ENCODE measurements at regions not wholly inside any gene's neighbourhood (a gene's known extent, or its start where the extent isn't known, plus 50 kb on each side); places are given as distances from the start of the nearest gene placed in this dataset.

- intact Hi-C loops (cut with DNase I, micrococcal nuclease): no loop called here
- no peak overlapping the region for H3K4me3 ChIP-seq
- no peak for DNase-seq
These were observed 66.1 kb upstream of the STK32A start for GRCh38 chr5:147168578-147169327.

GRCh38 chr5:147169399-147169798 lies 65.4 kb upstream of the STK32A start:
- Histone ChIP-seq H3K36me3 (ENCODE audit: low read depth) (no peaks in the 10 kb centered on the region), H3K4me1 (ENCODE audit: low read depth) (no peaks in the 10 kb centered on the region), H3K9me3 (no peaks in the 10 kb centered on the region), H3K4me3 (no peak overlapping the region)
- DNase-seq: no peak
- ATAC-seq: peak; percentile 48
- intact Hi-C loops (cut with DNase I, micrococcal nuclease): no loop called here
- TF ChIP-seq CTCF (IDR thresholded peaks at IDR 0.05): no peak

More at GRCh38 chr5:147168578-147169327, 66.1 kb upstream of the STK32A start:
- no peak for TF ChIP-seq CTCF (IDR thresholded peaks at IDR 0.05)
- H3K4me1 ChIP-seq (ENCODE audit: low read depth): no peaks in the 10 kb centered on the region
- H3K36me3 ChIP-seq (ENCODE audit: low read depth): no peaks in the 10 kb centered on the region
- no peaks in the 10 kb centered on the region for H3K9me3 ChIP-seq
- peak; percentile 15 for ATAC-seq

- no peak for ATAC-seq
- no peak overlapping the region for H3K4me3 ChIP-seq
- H3K36me3 ChIP-seq (ENCODE audit: low read depth): no peaks in the 10 kb centered on the region
- intact Hi-C loops (cut with DNase I, micrococcal nuclease): no loop called here
- DNase-seq: no peak
- H3K9me3 ChIP-seq: no peaks in the 10 kb centered on the region
- no peak for TF ChIP-seq CTCF (IDR thresholded peaks at IDR 0.05)
- H3K4me1 ChIP-seq (ENCODE audit: low read depth): no peaks in the 10 kb centered on the region
These were observed 64.9 kb upstream of the STK32A start for GRCh38 chr5:147169901-147170300.

GRCh38 chr5:147170603-147171002 lies 64.2 kb upstream of the STK32A start:
- ATAC-seq (no peak), DNase-seq (no peak)
- Histone ChIP-seq H3K36me3 (ENCODE audit: low read depth) (no peaks in the 10 kb centered on the region), H3K4me1 (ENCODE audit: low read depth) (no peaks in the 10 kb centered on the region), H3K9me3 (no peaks in the 10 kb centered on the region), H3K4me3 (no peak overlapping the region)
- no peak for TF ChIP-seq CTCF (IDR thresholded peaks at IDR 0.05)
- intact Hi-C loops (cut with DNase I, micrococcal nuclease): no loop called here

GRCh38 chr5:147174671-147175265 lies 60.1 kb upstream of the STK32A start:
- intact Hi-C loops (cut with DNase I, micrococcal nuclease): no loop called here
- Histone ChIP-seq H3K4me3 (no peak overlapping the region), H3K4me1 (ENCODE audit: low read depth) (no peaks in the 10 kb centered on the region), H3K9me3 (no peaks in the 10 kb centered on the region), H3K36me3 (ENCODE audit: low read depth) (no peaks in the 10 kb centered on the region)
- TF ChIP-seq CTCF (IDR thresholded peaks at IDR 0.05): no peak
- DNase-seq: no peak
- no peak for ATAC-seq
